ENCODE measurements at regions not wholly inside any gene's neighbourhood (a gene's known extent, or its start where the extent isn't known, plus 50 kb on each side); places are given as distances from the start of the nearest gene placed in this dataset.

DNA sequence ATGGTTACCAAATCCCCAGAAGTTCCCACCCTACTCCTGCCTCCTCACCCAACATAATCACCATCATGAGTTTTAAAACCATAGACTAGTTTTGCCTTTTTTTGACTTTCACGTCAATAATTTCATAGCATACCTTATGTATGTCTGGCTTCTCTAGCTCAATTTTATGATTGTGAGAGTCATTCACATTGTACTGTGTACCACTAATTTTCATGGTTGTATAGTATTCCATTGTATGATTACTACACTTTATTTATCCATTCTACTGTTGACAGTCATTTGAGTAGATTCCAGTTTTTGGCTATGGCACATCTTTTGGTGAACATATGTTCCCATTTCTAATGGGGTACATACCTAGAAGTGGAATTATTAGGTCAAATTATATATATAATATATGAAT is 195.3 kb upstream of the TCF21 start:
- no peak for DNase-seq (ENCODE audit: low read depth in 2 of 2)

DNA sequence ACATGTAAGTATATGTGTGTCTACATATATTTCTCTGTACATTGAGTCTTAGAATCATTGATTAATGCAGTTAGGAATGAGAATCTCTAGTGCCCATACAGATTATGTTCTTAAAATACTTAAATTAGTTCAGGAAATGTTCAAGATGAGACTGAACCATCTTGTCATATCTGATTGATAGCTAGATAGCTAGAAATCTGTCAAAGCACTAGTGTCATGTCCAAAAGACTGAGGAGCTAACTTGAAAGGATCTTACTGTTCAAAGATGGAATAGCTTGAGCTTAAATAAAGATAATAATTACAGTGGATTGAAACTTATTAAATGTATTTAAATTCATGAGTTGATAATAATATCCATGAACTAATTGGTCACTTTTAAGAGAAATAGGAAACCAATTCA is 191.7 kb upstream of the TCF21 start:
- no peak for DNase-seq (ENCODE audit: low read depth in 2 of 2)

DNA sequence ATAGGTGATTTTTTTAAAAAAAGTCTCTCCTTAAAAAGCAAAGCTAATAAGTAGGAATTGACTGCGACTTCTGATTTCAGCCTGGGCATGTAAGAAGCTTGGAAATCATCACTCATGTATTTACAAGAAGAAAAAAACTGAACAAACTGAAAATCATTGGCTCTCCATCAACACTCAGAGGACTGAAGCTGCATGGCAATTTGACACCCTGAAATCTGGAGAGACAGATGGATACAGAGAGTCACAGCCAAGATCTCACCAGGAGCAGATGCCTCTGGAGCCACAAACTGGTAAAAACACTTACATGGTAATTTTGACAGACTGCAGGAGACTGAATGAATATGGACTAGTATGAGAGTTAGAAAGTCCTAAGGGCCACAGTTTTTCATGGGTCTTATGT is 191.2 kb upstream of the TCF21 start:
- DNase-seq (ENCODE audit: low read depth in 2 of 2) = no peak

DNA sequence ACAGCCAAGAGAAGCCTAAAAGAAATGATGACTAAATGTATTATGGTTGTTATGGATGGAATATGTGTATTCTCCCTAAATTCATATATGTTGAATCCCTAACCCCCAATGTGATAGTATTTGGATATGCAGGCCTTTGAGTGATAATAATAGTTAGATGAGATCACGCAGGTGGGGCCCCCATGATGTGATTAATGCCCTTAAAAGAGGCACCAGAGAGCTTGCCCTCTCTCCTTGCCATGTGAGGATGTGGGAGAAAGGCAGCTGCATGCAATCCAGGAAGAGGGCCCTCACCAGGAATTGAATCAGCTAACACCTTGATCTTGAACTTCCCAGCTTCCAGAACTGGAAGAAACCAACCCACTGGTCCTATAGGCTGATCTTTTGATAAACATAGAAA is 190.6 kb upstream of the TCF21 start:
- no peak for DNase-seq (ENCODE audit: low read depth in 2 of 2)

DNA sequence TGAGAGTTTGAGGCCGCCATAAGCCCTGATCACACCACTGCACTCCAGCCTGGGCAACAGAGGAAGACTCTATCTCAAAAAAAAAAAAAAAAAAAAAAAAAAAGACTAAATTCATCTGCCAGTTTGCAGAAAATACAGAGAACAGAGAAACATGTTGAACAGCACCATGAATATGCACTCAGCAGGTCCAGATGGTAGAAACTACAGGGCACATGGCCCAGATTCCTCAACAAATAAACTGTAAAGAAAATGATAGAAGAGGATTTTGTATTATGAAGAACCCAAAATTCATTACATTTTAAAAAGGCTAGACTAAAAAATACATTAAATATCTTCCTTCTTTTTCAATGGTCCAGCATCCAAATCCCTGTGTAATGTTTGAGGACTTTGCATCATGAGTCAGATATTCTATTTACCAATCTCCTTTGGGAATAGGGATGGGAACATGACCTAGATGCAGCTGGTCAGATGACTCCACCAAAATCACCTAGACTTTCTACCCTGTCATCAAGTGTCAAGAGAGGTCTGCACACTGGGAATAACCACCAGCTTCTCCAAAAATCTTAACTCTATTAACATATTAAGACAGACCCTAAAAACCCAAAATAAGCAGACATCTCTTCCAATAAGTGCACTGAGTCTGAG is 189.1 kb upstream of the TCF21 start:
- no peak for DNase-seq (ENCODE audit: low read depth in 2 of 2)

DNA sequence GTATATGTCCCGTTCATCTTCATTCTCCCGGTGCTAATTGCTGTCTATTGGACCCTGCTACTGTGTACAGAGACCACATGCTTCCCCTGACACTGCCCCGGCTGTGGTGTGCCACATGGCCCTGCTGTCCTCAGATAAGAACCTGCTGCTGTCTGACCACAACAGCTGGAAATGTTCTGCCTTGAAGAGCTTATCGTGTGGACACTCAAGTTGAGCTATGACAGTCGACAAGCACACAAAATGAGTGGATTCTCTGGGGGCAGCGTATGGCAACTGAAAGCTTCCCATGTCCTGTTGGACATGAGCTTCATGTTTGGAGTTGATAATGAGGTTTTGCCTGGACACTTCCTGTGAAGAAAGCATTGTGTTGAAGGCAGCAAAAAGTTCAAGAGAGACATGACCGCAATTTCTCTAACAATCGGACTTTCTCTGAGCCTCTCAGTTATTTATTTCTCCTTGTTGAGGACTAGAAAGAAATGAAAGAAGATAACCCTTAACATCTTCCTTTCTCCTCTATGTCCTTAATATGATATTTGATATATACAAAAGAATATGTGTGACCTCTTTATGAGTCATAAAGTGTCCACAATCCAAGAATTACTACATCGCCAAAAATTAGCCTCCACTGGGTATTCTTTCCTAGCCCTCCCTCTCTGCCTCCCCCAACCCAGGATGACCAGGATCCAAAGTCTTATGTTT is 187.1 kb upstream of the TCF21 start:
- no peak for DNase-seq (ENCODE audit: low read depth in 2 of 2)

DNA sequence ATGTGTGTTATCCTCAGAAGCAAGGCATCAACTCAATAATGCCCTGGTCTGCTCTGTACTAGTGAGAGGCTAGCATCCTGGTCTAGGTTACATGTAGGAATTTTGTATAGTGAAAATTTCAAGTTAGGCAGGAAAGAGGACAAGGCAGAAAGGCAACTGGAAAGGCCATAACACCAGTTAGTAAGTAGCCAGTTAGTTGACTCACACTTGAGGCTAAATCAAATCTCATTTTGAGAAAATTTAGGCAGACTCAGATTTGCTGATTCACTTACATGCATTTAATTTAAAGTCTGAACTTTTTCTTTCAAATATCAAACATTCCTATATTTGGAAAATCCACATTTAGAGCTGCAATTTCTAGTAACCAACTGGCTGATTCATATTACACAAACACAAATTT is 184.5 kb upstream of the TCF21 start:
- no peak for DNase-seq (ENCODE audit: low read depth in 2 of 2)

DNA sequence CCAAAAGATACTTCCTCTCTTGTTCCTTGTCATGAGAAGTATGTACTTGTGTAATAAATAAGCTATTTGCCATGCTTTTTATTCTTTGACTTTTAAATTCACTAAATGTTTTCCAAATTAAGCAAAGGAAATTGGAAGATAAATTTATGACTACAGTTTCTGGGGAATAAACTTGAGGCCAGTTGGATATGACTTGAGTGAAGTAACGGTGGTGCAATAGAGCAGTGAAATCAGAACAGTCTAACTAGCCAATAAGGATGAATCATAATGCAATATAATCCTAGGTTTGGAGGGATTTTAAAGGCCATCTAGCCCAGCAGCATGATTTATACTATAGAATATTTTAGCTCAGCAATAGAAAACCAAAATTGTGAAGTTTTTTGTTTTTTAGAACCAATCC is 183.8 kb upstream of the TCF21 start:
- no peak for DNase-seq (ENCODE audit: low read depth in 2 of 2)

DNA sequence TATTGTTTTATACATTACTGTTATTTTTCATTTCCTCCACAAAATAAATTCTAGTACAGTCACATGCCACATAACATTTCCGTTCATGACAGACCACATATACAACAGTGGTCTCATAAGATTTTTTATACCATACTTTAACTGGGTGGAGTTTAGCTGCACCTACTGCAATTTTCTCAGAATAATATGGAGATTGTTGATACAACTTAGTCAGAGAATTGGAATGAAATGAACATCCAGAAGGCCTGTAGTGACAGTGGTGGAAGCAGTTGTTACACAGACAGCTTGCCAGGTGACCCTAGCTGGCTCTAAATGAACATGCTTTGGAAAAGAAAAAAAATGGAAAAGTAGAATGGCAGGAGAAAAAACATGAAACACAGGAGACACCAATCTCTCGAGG is 183.2 kb upstream of the TCF21 start:
- DNase-seq (ENCODE audit: low read depth in 2 of 2) = no peak

DNA sequence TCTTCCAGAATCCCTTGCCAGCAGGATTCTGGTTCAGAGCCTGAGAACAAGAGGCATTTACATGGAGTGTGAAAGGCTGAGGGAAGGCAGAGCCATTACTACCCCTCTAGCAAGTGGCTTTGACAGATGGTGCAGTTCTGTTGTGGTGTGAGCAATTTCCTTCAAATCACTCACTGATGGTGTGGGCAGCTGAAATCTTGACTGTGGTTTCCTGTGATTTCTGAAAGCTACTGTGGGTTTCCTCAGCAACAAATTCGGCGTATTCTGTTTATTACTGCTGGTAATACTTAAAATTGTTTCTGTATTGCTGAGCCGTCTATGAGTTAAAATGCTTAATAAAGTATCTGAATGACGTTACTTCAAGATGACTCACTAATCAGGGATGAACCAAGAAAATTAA is 181.5 kb upstream of the TCF21 start:
- no peak for DNase-seq (ENCODE audit: low read depth in 2 of 2)

DNA sequence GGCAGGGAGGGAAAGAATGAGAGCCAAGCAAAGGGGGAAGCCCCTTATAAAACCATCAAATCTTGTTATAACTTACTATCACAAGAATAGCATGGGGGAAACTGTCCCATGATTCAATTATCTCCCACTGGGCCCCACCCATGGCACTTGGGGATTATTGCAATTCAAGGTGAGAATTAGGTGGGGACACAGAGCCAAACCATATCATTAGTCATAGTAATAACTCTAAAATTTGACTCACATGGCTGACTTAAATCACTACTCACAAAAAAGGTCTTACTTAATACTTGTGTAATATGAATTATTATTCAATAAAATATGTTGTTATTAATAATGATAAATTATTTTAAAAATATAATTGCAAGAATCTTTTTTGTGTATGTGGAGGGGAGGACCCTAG is 178.1 kb upstream of the TCF21 start:
- DNase-seq (ENCODE audit: low read depth in 2 of 2) = no peak

DNA sequence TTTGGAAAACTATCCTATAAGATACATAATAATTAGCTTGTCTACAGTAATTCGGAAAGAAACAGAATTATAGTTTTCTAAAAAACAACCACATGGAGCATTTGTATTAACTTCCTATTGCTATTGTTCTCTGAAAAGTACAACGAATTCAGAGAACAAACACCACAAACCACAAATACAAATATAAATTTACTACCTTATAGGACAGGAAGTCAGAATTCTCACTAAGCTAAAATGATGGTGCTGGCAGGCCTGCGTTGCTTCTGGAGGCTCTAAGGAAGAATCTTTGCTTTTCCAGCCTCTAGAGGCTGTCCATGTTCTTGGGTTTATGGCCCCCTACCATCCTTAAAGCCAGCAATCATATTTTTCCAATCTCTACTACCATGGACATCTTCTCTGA is 173.6 kb upstream of the TCF21 start:
- no peak for DNase-seq (ENCODE audit: low read depth in 2 of 2)

DNA sequence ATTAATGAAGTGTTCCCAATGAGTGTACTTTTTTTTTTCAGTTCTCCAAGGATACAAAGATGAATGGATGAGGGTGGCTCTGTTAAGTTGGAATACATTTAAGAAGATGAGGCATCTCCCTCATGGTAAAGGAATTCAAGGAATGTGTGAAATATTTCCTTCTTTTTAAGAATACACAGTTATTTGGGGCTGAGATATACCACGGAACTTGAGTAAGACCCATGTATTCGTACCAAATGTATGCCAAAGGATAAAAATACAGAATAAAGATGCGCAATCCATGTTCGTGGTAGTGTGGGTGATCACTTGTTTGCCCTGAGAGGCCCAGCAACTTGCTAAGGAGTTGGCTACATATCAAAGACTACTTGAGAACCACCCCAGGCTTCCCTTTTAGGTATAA is 164.2 kb upstream of the TCF21 start:
- DNase-seq (ENCODE audit: low read depth in 2 of 2) = no peak

DNA sequence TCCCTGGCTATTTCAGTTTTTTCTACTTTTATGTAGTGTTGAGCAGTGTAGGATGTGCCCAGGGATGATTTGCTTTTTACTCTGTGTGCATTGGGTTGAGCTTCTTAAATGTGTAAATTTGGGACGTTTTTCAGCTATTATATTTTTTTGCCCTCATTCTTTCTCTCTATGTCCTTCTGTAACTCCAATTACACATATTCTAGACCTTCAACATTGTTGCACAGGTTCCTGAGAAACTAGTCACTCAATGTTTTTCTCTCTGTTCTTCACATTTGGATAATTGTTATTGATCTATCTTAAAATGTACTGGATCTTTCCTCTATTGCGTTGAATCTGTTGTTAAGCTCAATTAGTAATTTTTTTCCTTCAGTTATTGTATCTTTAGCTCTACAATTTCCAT is 162.7 kb upstream of the TCF21 start:
- DNase-seq (ENCODE audit: low read depth in 2 of 2) = no peak

DNA sequence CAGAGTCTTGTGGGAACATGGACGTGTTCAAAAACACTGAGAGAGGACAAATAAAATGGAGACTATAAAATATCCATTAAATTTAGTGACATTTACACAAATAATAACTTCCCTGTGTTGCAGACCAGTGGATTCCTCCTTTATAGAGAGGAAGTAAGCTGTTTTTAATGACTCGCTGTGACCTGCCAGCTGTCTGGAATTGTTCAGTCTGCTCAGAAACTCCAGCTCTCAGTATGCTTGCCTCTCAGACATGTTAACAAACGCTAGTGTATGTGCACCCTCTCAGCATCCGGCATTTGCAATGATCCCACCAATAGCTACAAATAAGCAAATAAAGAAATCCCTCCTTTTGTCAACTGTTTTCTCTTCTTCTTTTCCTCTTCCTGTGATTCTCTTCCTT is 158.0 kb upstream of the TCF21 start:
- DNase-seq (ENCODE audit: low read depth in 2 of 2) = no peak

DNA sequence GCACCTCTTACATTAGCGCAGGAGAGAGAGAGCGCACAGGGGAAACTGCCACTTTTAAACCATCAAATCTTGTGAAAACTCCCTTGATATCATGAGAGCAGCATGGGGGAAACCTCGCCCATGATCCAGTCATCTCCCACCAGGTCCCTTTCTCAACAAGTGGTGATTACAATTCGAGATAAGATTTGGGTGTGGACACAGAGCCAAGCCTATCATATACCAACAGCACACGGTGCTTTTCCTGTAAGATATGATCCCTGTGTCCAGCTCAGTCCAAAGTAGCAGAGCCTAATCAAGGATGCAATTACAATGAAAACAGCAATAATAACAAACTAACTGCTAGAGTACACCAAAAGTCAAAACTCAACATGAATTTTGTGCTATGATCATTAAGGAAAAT is 148.7 kb upstream of the TCF21 start:
- no peak for DNase-seq (ENCODE audit: low read depth in 2 of 2)

DNA sequence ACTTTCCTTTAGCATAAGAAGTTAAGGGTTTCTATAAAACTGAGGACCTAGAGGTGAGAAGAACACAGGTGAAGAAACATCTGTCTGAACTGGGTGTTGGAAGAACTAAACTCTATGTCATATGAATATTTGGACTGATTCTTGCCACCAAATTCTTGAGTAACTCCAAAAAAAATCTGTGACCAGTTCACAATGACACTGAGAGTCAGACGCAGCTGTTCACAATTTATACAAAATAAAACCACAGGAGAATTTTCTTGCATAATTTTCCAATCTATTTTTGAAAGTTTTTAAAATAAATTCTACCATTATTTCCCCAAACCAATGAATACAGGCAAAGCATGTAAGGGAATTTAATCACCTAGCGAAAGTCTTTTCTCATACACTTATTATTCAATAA is 148.1 kb upstream of the TCF21 start:
- DNase-seq (ENCODE audit: low read depth in 2 of 2) = no peak

DNA sequence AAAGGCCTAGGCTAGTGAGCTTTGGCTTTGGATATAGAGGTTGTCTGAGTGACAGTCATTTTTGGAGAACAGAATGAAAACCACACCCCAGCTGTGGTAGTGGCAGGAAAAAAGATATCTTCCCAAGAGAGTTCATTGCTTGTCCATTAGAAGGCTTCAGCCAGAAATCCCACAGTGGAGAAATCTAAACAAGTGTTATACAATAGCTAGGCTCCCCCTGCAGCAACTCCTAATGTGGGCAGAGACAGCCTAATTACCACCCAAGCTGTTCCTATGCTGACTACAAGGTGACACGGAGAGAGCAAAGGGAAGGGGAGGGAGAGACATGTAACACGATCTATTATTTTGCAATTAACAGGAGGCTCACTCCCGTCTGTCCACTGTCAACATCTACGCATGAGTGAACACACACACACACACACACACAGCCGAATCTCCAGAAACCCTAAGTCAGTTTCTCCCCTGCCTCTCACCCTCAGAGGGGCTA is 147.5 kb upstream of the TCF21 start:
- no peak for DNase-seq (ENCODE audit: low read depth in 2 of 2)

DNA sequence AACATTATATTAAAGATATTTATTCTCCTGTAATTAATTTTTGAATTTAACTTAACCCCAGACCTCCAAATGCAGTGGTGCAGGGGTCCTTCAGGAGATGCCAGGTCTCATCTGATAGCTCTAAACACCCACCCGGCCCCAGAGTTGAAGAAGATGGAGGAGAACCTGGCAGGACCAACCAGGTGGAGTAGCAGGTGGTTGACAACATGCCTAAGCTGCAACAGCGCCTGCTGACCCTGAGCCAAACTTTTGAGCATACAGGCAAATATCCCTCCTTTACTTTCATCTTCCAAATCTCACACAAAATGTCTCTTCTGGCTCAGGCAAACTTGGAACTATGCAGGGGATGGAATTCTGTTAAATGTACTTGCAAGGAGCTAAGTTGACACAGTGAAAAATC is 145.3 kb upstream of the TCF21 start:
- no peak for DNase-seq (ENCODE audit: low read depth in 2 of 2)

DNA sequence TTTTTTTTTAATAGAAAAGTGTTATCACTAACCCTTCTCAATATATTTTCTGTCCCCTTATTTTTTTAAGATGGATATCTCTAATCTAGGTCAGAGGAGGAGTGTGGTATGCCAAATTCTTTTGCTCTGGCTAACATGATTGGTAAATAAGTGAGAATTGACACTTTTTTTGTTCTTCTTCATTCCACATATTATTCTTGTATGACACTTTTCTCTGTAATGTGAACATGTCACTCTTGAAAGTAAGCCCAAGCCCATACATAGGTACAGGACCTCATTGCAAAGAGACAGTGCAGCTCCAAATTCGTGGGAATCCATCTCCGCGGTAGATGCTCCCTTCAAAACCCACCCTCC is 142.5 kb upstream of the TCF21 start:
- DNase-seq (ENCODE audit: low read depth in 2 of 2) = no peak

DNA sequence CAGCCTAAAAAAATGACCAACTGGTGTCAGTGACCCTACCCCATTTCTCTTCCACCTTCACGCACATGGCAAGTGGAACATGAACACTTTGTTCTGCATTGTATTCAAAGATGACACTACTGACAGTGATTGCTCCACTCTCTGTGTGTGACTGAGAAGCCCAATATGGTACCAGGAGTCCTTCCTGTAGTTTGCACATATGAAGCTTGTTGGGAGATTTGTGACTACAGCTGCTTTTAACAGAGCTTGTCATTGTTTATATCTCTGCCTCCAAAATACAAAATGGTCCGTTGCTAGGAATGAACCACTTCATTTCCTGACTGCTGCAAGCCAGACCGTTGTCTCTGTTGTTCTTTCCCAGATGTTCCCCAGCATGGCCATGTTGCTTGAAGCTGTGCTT is 140.3 kb upstream of the TCF21 start:
- DNase-seq (ENCODE audit: low read depth in 2 of 2) = no peak

DNA sequence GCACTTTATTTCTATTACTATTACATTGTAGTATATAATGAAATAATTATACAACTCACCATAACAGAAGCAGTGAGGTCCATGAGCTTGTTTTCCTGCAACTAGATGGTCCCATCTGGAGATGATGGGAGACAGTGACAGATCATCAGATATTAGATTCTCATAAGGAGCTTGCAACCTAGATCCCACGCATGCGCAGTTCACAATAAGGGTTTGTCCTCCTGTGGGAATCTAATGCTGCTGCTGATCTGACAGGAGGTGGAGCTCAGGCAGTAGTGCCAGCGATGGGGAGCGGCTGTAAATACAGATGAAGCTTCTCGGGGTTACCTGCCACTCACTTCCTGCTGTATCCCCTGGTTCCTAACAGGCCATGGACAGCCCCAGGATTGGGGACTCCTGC is 139.5 kb upstream of the TCF21 start:
- no peak for DNase-seq (ENCODE audit: low read depth in 2 of 2)

DNA sequence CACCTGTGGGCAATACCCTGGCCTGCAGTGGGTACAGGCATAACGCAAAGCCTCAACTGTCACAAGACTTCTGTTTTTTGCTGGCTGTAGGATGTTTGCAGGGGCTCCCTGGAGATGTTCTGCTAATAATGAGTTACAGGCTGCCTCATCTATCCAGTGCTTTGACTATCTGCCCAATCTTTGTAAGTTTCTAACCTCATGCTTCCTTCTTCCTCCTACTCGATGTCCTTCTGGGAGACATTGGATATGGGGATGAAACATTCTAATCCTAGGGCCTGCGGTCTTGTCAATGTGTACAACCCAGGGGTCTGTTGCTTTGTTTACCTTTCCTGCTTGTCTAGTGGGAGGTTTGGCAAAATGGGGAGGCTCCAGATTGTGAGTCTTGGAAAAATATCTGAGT is 136.8 kb upstream of the TCF21 start:
- DNase-seq (ENCODE audit: low read depth in 2 of 2) = no peak

DNA sequence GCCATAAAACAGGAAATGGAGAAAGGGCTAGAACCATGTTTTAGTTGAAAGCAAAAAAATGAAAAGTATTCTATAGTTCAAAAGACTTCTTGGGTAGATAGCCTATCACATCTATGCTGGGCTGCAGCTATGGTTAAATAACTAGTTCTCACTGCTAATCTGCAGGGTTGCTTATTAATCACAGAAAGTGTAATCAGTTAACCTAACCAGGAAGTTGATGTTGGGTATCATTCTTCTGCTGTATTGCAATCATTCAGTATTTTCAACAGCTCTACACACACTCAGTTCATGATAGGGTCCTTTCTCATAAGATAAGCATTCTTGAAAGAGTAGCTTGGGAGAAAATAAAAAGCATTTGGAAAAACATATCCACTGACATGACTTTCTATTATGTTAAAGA is 135.2 kb upstream of the TCF21 start:
- DNase-seq (ENCODE audit: low read depth in 2 of 2) = no peak

Data from stimulated activated CD8-positive, alpha-beta memory T cell treated with anti-CD3 and anti-CD28 coated beads, Interleukin-2, amount 100 ng/mL, for 1 hour (primary cell).